IMR-90 (cell line): ENCODE measurements at regions not wholly inside any gene's neighbourhood (a gene's known extent, or its start where the extent isn't known, plus 50 kb on each side); places are given as distances from the start of the nearest gene placed in this dataset.

Source experiments
- BHLHE40 ChIP-seq: fragments of 150-350 bp; IDR thresholded peaks from 2 replicates; pipeline ENCODE4 v1.6.1; 2016; ENCODE audit warnings: mild to moderate bottlenecking, low read depth, low read length
- CTCF ChIP-seq: conservative IDR thresholded peaks from 2 replicates; pipeline ENCODE4 v1.5.1; 2012; ENCODE audit warnings: mild to moderate bottlenecking, low read depth, low read length, improper control_type of control experiment
- POLR2A ChIP-seq: IDR thresholded peaks from 2 replicates; pipeline ENCODE4 v1.6.1; 2012; ENCODE audit warnings: mild to moderate bottlenecking, low read depth, low read length

- no peak for TF ChIP-seq CTCF
- TF ChIP-seq BHLHE40 = no peak
- no peak for TF ChIP-seq POLR2A
Measured at GRCh38 chr6:43970913-43971775, 156.1 kb downstream of the MRPL14 start.
